ENCODE measurements at regions not wholly inside any gene's neighbourhood (a gene's known extent, or its start where the extent isn't known, plus 50 kb on each side); places are given as distances from the start of the nearest gene placed in this dataset.

- no peaks in the 10 kb centered on the region for H3K36me3 ChIP-seq
- H3K4me1 ChIP-seq = no peaks in the 10 kb centered on the region
- no peak overlapping the region for H3K4me3 ChIP-seq
- TF ChIP-seq POLR2A (IDR thresholded peaks at IDR 0.05) = no peak
- TF ChIP-seq, protein P1, sequence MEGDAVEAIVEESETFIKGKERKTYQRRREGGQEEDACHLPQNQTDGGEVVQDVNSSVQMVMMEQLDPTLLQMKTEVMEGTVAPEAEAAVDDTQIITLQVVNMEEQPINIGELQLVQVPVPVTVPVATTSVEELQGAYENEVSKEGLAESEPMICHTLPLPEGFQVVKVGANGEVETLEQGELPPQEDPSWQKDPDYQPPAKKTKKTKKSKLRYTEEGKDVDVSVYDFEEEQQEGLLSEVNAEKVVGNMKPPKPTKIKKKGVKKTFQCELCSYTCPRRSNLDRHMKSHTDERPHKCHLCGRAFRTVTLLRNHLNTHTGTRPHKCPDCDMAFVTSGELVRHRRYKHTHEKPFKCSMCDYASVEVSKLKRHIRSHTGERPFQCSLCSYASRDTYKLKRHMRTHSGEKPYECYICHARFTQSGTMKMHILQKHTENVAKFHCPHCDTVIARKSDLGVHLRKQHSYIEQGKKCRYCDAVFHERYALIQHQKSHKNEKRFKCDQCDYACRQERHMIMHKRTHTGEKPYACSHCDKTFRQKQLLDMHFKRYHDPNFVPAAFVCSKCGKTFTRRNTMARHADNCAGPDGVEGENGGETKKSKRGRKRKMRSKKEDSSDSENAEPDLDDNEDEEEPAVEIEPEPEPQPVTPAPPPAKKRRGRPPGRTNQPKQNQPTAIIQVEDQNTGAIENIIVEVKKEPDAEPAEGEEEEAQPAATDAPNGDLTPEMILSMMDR (IDR thresholded peaks at IDR 0.05) = no peak
- no peak for DNase-seq
- no peaks in the 10 kb centered on the region for H3K9me3 ChIP-seq
- H3K27me3 ChIP-seq = no peaks in the 10 kb centered on the region
- no peak overlapping the region for H3K27ac ChIP-seq
Measured at GRCh38 chr10:23813687-23814086, 374.8 kb downstream of the OTUD1 start.

GRCh38 chr10:23818484-23818883, 379.6 kb downstream of the OTUD1 start:
- DNase-seq = no peak
- TF ChIP-seq, protein P1 (IDR thresholded peaks at IDR 0.05) = no peak
- TF ChIP-seq POLR2A (IDR thresholded peaks at IDR 0.05) = no peak
- H3K9me3 ChIP-seq = no peaks in the 10 kb centered on the region
- H3K4me3 ChIP-seq = no peak overlapping the region
- H3K36me3 ChIP-seq = no peaks in the 10 kb centered on the region
- no peak overlapping the region for H3K27ac ChIP-seq
- no peaks in the 10 kb centered on the region for H3K4me1 ChIP-seq
- no peaks in the 10 kb centered on the region for H3K27me3 ChIP-seq

DNA sequence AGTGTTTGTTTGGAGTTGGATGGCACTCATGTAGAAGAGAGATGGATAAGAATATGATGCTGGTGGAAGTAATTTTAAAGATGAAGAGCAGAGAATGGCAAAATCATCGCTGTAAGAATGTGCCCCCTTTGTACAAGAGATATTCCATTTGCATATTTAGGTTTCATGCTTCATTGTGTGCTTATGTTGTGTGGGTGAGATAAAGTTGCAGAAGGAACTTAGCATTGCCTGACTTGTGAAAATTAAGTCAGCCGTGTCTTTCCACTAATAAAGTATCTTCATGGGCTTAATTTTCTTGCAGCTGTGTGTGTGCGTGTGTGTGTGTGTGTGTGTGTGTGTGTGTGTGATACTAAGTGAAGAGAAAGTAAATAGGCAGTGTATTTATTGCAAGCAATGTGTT, 381.9 kb downstream of the OTUD1 start:
- no peak for DNase-seq
- H3K36me3 ChIP-seq = no peaks in the 10 kb centered on the region
- H3K27ac ChIP-seq = no peak overlapping the region
- H3K4me3 ChIP-seq = no peak overlapping the region
- H3K4me1 ChIP-seq = no peaks in the 10 kb centered on the region
- H3K27me3 ChIP-seq = no peaks in the 10 kb centered on the region
- TF ChIP-seq POLR2A (IDR thresholded peaks at IDR 0.05) = no peak
- TF ChIP-seq, protein P1 (IDR thresholded peaks at IDR 0.05) = no peak
- no peaks in the 10 kb centered on the region for H3K9me3 ChIP-seq

GRCh38 chr10:23824822-23825221, 384.1 kb upstream of the KIAA1217 start:
- H3K27ac ChIP-seq = no peak overlapping the region
- H3K27me3 ChIP-seq = no peaks in the 10 kb centered on the region
- no peaks in the 10 kb centered on the region for H3K4me1 ChIP-seq
- TF ChIP-seq POLR2A (IDR thresholded peaks at IDR 0.05) = no peak
- TF ChIP-seq, protein P1 (IDR thresholded peaks at IDR 0.05) = no peak
- no peak for DNase-seq
- no peaks in the 10 kb centered on the region for H3K9me3 ChIP-seq
- no peak overlapping the region for H3K4me3 ChIP-seq
- no peaks in the 10 kb centered on the region for H3K36me3 ChIP-seq

- TF ChIP-seq, protein P1 (IDR thresholded peaks at IDR 0.05) = no peak
- TF ChIP-seq POLR2A (IDR thresholded peaks at IDR 0.05) = no peak
- H3K4me3 ChIP-seq = no peak overlapping the region
Measured at GRCh38 chr10:23826421-23826820, 382.5 kb upstream of the KIAA1217 start.

GRCh38 chr10:23829556-23829955, 379.4 kb upstream of the KIAA1217 start:
- DNase-seq = no peak
- no peaks in the 10 kb centered on the region for H3K27me3 ChIP-seq
- TF ChIP-seq, protein P1 (IDR thresholded peaks at IDR 0.05) = no peak
- no peak for TF ChIP-seq POLR2A (IDR thresholded peaks at IDR 0.05)

More at GRCh38 chr10:23826421-23826820, 382.5 kb upstream of the KIAA1217 start:
- no peaks in the 10 kb centered on the region for H3K9me3 ChIP-seq
- no peaks in the 10 kb centered on the region for H3K27me3 ChIP-seq
- no peaks in the 10 kb centered on the region for H3K4me1 ChIP-seq
- no peaks in the 10 kb centered on the region for H3K36me3 ChIP-seq
- H3K27ac ChIP-seq = no peak overlapping the region
- DNase-seq = no peak

More at GRCh38 chr10:23829556-23829955, 379.4 kb upstream of the KIAA1217 start:
- Histone ChIP-seq H3K9me3 (no peaks in the 10 kb centered on the region), H3K27ac (no peak overlapping the region), H3K36me3 (no peaks in the 10 kb centered on the region), H3K4me1 (no peaks in the 10 kb centered on the region), H3K4me3 (no peak overlapping the region)

Measured in Peyer's patch (tissue), 4 donors.